Kidney (tissue), 13 donors: ENCODE measurements at regions not wholly inside any gene's neighbourhood (a gene's known extent, or its start where the extent isn't known, plus 50 kb on each side); places are given as distances from the start of the nearest gene placed in this dataset.

Experiments
- DNase-seq, 5 donors: peaks; one replicate each; pipeline ENCODE4 v3.0.0-alpha.2; 2013 to 2020
- FAIRE-seq: peaks from 2 replicates; lab custom pipeline; 2012; peaks lifted over from hg19 to GRCh38; lab: Jason Lieb, UNC
- H3K27ac ChIP-seq, 2 donors: one replicate each; pipeline ENCODE4 v1.7.0; 2013; ENCODE audit warnings: low read depth in 2 of 2, low read length in 2 of 2, inconsistent platforms in 1 of 2
- H3K27me3 ChIP-seq: one replicate; pipeline ENCODE4 v1.7.1; 2013; ENCODE audit warnings: low read length, inconsistent platforms; ENCODE audit not compliant: control insufficient read depth, insufficient read depth
- H3K36me3 ChIP-seq, 3 donors: one replicate each; pipeline versions ENCODE4 v1.7.0 to v1.7.1; 2013; ENCODE audit warnings: low read length in 3 of 3, control low read depth in 1 of 3, inconsistent platforms in 1 of 3; ENCODE audit not compliant: insufficient read depth in 3 of 3, control insufficient read depth in 2 of 3
- H3K4me1 ChIP-seq, 3 donors: one replicate each; pipeline versions ENCODE4 v1.7.0 to v1.7.1; 2013; ENCODE audit warnings: low read length in 3 of 3, inconsistent platforms in 1 of 3, low read depth in 1 of 3; ENCODE audit not compliant: control insufficient read depth in 2 of 3, insufficient read depth in 2 of 3
- H3K4me3 ChIP-seq, 3 donors: one replicate each; pipeline versions ENCODE4 v1.7.0 to v1.8.1; 2013; ENCODE audit warnings: low read length in 3 of 3, control low read depth in 1 of 3, inconsistent platforms in 1 of 3
- H3K9ac ChIP-seq, 3 donors: one replicate each; pipeline versions ENCODE4 v1.7.0 to v1.7.1; 2013; ENCODE audit warnings: low read length in 3 of 3, control low read depth in 1 of 3, inconsistent platforms in 1 of 3
- H3K9me3 ChIP-seq, 3 donors: one replicate each; pipeline versions ENCODE4 v1.7.0 to v1.7.1; 2013; ENCODE audit warnings: low read length in 3 of 3, control low read depth in 1 of 3, inconsistent platforms in 1 of 3; ENCODE audit not compliant: control insufficient read depth in 2 of 3, insufficient read depth in 1 of 3
- intact Hi-C: fragments of 100-400 bp; cut with DNase I; formaldehyde crosslinking; loops from one replicate; pipeline ENCODE4 v1.11.1; 2022
- TF ChIP-seq, protein P1 (sequence below): IDR thresholded peaks from 3 replicates; pipeline ENCODE4 v1.5.1; 2012; ENCODE audit warnings: mild to moderate bottlenecking, moderate library complexity, borderline replicate concordance; ENCODE audit not compliant: insufficient read depth; ENCODE audit errors: extremely low read depth
- donor health status: control.
- donor health status: control.
- donor health status: control.
- donor health status: control.
- donor health status: control.
- donor health status: DM: yes; HTN: yes; CAD: no.
- donor health status: Normal renal cell carcinoma (clear cell type).

DNA sequence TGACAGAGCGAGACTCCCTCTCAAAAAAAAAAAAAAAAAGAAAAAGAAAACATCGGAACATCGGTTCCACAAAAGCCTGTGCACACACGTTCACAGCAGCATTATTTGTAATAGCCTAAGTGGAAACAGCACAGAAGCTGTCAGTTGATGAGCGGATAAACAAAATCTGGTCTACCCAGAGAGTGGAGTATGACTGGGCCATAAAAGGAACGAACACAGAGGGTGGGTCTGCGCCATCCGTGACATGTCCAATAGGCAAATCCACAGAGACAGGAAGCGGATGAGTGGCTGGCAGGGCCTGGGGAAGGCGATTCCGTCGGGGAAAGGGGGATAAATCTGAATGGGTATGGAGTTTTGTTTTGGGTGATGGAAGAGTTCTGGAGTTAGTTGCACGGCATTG, 212.2 kb upstream of the CIBAR2 start:
- Histone ChIP-seq H3K27ac (no peak overlapping the region), H3K27me3 (no peaks in the 10 kb centered on the region), H3K9me3 (no peaks in the 10 kb centered on the region), H3K4me1 (peaks cover 0 to 27% (median 14%) of the 10 kb centered on the region in 3 donors), H3K9ac (no peak overlapping the region), H3K36me3 (no peaks in the 10 kb centered on the region), H3K4me3 (no peak overlapping the region)
- intact Hi-C loops = no loop called here
- no peak for DNase-seq
- no peak for FAIRE-seq
- TF ChIP-seq, protein P1, sequence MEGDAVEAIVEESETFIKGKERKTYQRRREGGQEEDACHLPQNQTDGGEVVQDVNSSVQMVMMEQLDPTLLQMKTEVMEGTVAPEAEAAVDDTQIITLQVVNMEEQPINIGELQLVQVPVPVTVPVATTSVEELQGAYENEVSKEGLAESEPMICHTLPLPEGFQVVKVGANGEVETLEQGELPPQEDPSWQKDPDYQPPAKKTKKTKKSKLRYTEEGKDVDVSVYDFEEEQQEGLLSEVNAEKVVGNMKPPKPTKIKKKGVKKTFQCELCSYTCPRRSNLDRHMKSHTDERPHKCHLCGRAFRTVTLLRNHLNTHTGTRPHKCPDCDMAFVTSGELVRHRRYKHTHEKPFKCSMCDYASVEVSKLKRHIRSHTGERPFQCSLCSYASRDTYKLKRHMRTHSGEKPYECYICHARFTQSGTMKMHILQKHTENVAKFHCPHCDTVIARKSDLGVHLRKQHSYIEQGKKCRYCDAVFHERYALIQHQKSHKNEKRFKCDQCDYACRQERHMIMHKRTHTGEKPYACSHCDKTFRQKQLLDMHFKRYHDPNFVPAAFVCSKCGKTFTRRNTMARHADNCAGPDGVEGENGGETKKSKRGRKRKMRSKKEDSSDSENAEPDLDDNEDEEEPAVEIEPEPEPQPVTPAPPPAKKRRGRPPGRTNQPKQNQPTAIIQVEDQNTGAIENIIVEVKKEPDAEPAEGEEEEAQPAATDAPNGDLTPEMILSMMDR = no peak

DNA sequence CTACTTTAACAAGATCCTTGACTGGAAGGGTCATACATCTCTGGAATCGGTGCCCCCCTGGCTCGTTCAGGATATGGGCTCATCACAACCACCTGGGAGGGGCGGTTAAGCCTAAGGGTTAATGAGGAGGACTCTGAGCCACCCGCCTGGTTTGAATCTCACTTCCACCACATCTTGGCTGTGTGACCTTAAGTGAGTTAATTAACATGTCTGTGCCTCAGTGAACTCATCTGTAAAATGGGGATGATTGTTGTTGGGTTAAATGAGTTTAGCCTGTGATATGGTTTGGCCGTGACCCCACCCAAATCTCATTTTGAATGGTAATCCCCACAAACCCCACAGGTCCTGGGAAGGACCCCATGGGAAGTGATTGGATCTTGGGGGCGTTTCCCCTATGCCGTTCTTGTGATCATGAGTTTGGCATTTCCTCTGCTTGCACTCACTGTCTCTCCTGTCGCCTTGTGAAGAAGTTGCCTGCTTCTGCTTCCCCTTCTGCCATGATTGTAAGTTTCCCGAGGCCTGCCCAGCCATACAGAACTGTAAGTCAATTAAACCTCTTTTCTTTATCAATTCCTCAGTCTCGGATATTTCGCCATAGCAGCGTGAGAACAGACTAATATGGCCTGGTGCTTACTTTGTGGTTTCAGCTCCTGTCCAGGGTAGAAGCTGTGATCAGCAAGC, 214.0 kb upstream of the CIBAR2 start:
- Histone ChIP-seq H3K27me3 (no peaks in the 10 kb centered on the region), H3K9me3 (no peaks in the 10 kb centered on the region), H3K4me1 (peaks cover 2 to 33% (median 19%) of the 10 kb centered on the region in 3 donors), H3K27ac (no peak overlapping the region), H3K9ac (no peak overlapping the region), H3K36me3 (no peaks in the 10 kb centered on the region), H3K4me3 (no peak overlapping the region)
- no peak for FAIRE-seq
- intact Hi-C loops = no loop called here
- TF ChIP-seq, protein P1 = no peak
- no peak for DNase-seq

- intact Hi-C loops = no loop called here
- H3K9ac ChIP-seq = no peak overlapping the region
- no peaks in the 10 kb centered on the region for H3K9me3 ChIP-seq
- H3K4me3 ChIP-seq = no peak overlapping the region
- no peak for DNase-seq
- no peak for FAIRE-seq
- H3K36me3 ChIP-seq = no peaks in the 10 kb centered on the region
- H3K27ac ChIP-seq = no peak overlapping the region
- peaks cover 2 to 31% (median 18%) of the 10 kb centered on the region in 3 donors for H3K4me1 ChIP-seq
- H3K27me3 ChIP-seq = no peaks in the 10 kb centered on the region
- TF ChIP-seq, protein P1 = no peak
These were observed 214.5 kb upstream of the CIBAR2 start for GRCh38 chr16:85326794-85327181.
